K562 (cell line): ENCODE measurements at regions not wholly inside any gene's neighbourhood (a gene's known extent, or its start where the extent isn't known, plus 50 kb on each side); places are given as distances from the start of the nearest gene placed in this dataset.

Experiments used
- ATAC-seq: fragments of 200-7000 bp; cut with Tn5 transposase; 3 replicates; pipeline ENCODE4 v1.9.1; 2020; ENCODE audit warnings: moderate library complexity
- BruUV-seq: library from RNA; stranded (reverse); fragments of 400-500 nt; replicated peaks from 2 replicates; lab custom pipeline; 2021; lab: Mats Ljungman, UMichigan
- CTCF ChIA-PET: fragments of 300-600 bp; formaldehyde crosslinking; extraction: SDS; loops from one replicate; lab custom pipeline; 2021; ENCODE audit warnings: low intra/inter-chr PET ratio; lab: Yijun Ruan, JAX
- POLR2A ChIA-PET: fragments of 300-600, 350-650 bp; sonication (Branson Sonifier 250); formaldehyde crosslinking; extraction: SDS; loops from one replicate; lab custom pipeline; 2021; ENCODE audit warnings: antibody characterized with exemption, inconsistent platforms; lab: Yijun Ruan, JAX
- DNase-seq, 4 experiments: peaks; one replicate each; pipeline versions ENCODE4 v3.0.0 to v3.0.0-alpha.2; 2011 to 2018; ENCODE audit warnings: low spot score in 3 of 4, mixed read lengths in 3 of 4; ENCODE audit errors: extremely low read depth in 1 of 4
- FAIRE-seq: peaks from 2 replicates; lab custom pipeline; 2011; peaks lifted over from hg19 to GRCh38; lab: Jason Lieb, UNC
- H2AFZ ChIP-seq: 2 replicates; pipeline ENCODE4 v1.6.0; 2011; ENCODE audit warnings: low read depth, low read length, control low read depth, inconsistent platforms
- H3K27ac ChIP-seq: fragments of 200-600 bp; 3 replicates; pipeline ENCODE4 v1.8.0; 2011; ENCODE audit warnings: low read depth, mild to moderate bottlenecking, control low read depth, inconsistent platforms, low read length, moderate library complexity, mixed read lengths; ENCODE audit errors: extremely low read depth
- H3K27me3 ChIP-seq, 2 experiments: fragments of 300-600 bp in 1 of 2; 2 replicates in 1 of 2; 3 replicates in 1 of 2; pipeline versions ENCODE4 v1.6.0 to v1.8.0; 2011; ENCODE audit warnings: inconsistent platforms in 2 of 2, low read length in 2 of 2, mild to moderate bottlenecking in 1 of 2, mixed read lengths in 1 of 2, moderate library complexity in 1 of 2; ENCODE audit not compliant: control insufficient read depth in 2 of 2, insufficient read depth in 2 of 2
- H3K36me3 ChIP-seq: fragments of 300-600 bp; 3 replicates; pipeline ENCODE4 v1.8.0; 2011; ENCODE audit warnings: mild to moderate bottlenecking, low read length, inconsistent platforms; ENCODE audit not compliant: control insufficient read depth, insufficient read depth
- H3K4me1 ChIP-seq, 2 experiments: fragments of 200-600 bp in 1 of 2; replicated peaks in 1 of 2; 2 replicates in 1 of 2; 3 replicates in 1 of 2; pipeline versions ENCODE4 v1.5.1 to v1.8.0; 2011; ENCODE audit warnings: inconsistent platforms in 2 of 2, low read length in 2 of 2, mild to moderate bottlenecking in 1 of 2, mixed read lengths in 1 of 2, moderate library complexity in 1 of 2; ENCODE audit not compliant: control insufficient read depth in 2 of 2, insufficient read depth in 2 of 2
- H3K4me2 ChIP-seq: 2 replicates; pipeline ENCODE4 v1.6.1; 2011; ENCODE audit warnings: low read length, control low read depth, inconsistent platforms, mixed read lengths; ENCODE audit not compliant: insufficient read depth
- H3K4me3 ChIP-seq: fragments of 200-600 bp; sonication (generic), shearing (Covaris generic); 2 replicates; pipeline ENCODE4 v1.5.1; 2016; ENCODE audit warnings: control low read depth, inconsistent platforms
- H3K79me2 ChIP-seq: fragments of 200-600 bp; 3 replicates; pipeline ENCODE4 v1.8.0; 2011; ENCODE audit warnings: low read length, inconsistent platforms; ENCODE audit not compliant: control insufficient read depth, insufficient read depth
- H3K9ac ChIP-seq, 2 experiments: 2 replicates each; pipeline versions ENCODE4 v1.6.0 to v1.6.1; 2011; ENCODE audit warnings: low read depth in 2 of 2, low read length in 2 of 2, control low read depth in 1 of 2, inconsistent platforms in 1 of 2, mild to moderate bottlenecking in 1 of 2, mixed read lengths in 1 of 2; ENCODE audit not compliant: insufficient read depth in 1 of 2
- H3K9me1 ChIP-seq: one replicate; pipeline ENCODE4 v1.6.0; 2011; ENCODE audit warnings: inconsistent platforms, mild to moderate bottlenecking, low read length, moderate library complexity; ENCODE audit not compliant: control insufficient read depth, insufficient read depth
- H3K9me3 ChIP-seq: replicated peaks from 2 replicates; pipeline ENCODE4 v1.5.1; 2011; ENCODE audit warnings: low read depth, low read length, inconsistent platforms; ENCODE audit not compliant: control insufficient read depth, insufficient read depth
- H4K20me1 ChIP-seq: replicated peaks from 2 replicates; pipeline ENCODE4 v1.6.1; 2011; ENCODE audit warnings: low read length, inconsistent platforms, mixed read lengths; ENCODE audit not compliant: control insufficient read depth, insufficient read depth
- CBFA2T3 ChIP-seq: fragments of 450-650 bp; IDR thresholded peaks from 2 replicates; pipeline ENCODE4 v1.6.1; 2017
- CHCHD3 ChIP-seq: fragments of 250-450 bp; sonication (Bioruptor Pico); IDR thresholded peaks from 2 replicates; pipeline ENCODE4 v2.1.2; 2022; ENCODE audit warnings: mild to moderate bottlenecking
- DPF2 ChIP-seq: fragments of 450-650 bp; IDR thresholded peaks from 2 replicates; pipeline ENCODE4 v1.6.1; 2016
- HES1 ChIP-seq: fragments of 450-650 bp; IDR thresholded peaks from 2 replicates; pipeline ENCODE4 v1.6.1; 2016; ENCODE audit warnings: low read depth, mild to moderate bottlenecking, moderate library complexity
- HNRNPL ChIP-seq: fragments of 200-400 bp; formaldehyde crosslinking; IDR thresholded peaks from 2 replicates; pipeline ENCODE4 v1.6.1; 2017; ENCODE audit warnings: low read depth, mild to moderate bottlenecking, low read length
- SAFB ChIP-seq: fragments of 200-400 bp; formaldehyde crosslinking; IDR thresholded peaks from 2 replicates; pipeline ENCODE4 v1.6.1; 2017; ENCODE audit warnings: low read depth, low read length, borderline replicate concordance
- ZBTB40 ChIP-seq, 2 experiments: fragments of 450-650 bp in 1 of 2; sonication (generic) in 1 of 2; formaldehyde crosslinking in 1 of 2; IDR thresholded peaks; 2 replicates each; pipeline versions ENCODE4 v1.7.1 to v1.9.0; 2016 to 2022; ENCODE audit warnings: inconsistent platforms in 1 of 2, mild to moderate bottlenecking in 1 of 2, missing genetic modification reagents in 1 of 2
- ZNF124 ChIP-seq: sonication (generic); formaldehyde crosslinking; IDR thresholded peaks from 2 replicates; pipeline ENCODE4 v1.8.1; 2022; ENCODE audit warnings: missing genetic modification reagents
- ZNF165 ChIP-seq: fragments of 250-450 bp; sonication (Bioruptor Pico); IDR thresholded peaks from 2 replicates; pipeline ENCODE4 v1.4.0; 2020; ENCODE audit warnings: borderline replicate concordance
- ZNF584 ChIP-seq: fragments of 200-800 bp; sonication (Bioruptor generic); IDR thresholded peaks from 2 replicates; pipeline ENCODE4 v1.6.1; 2016; ENCODE audit warnings: low read depth, mild to moderate bottlenecking, missing genetic modification characterization, missing compliant biosample characterization
- ZSCAN29 ChIP-seq: fragments of 450-650 bp; IDR thresholded peaks from 2 replicates; pipeline ENCODE4 v1.6.1; 2017
- WGBS: fragments of 100-300 bp; shearing (Covaris generic); methylation state at CpG from one replicate; pipeline ENCODE4 v1.1.6; 2016; ENCODE audit warnings: low coverage, mixed read lengths; ENCODE audit not compliant: insufficient coverage; ENCODE audit errors: missing lambda C conversion rate; 5-methylcytosine and 5-hydroxymethylcytosine counted together
- in situ Hi-C: fragments of 300-500 bp; cut with MboI; formaldehyde crosslinking; loops from 4 replicates; pipeline ENCODE4 v1.15.0; 2018; ENCODE audit warnings: inconsistent platforms, mixed read lengths
- intact Hi-C: fragments of 100-400 bp; cut with micrococcal nuclease; formaldehyde crosslinking; loops from 2 replicates; pipeline ENCODE4 v1.14.2; 2022
- TF ChIP-seq, protein P1 (sequence below): fragments of 450-650 bp; conservative IDR thresholded peaks from 2 replicates; pipeline ENCODE4 v1.6.1; 2016; ENCODE audit warnings: missing genetic modification characterization, low read depth, mild to moderate bottlenecking, control low read depth, missing compliant biosample characterization

GRCh38 chr6:12546410-12547002, 170.1 kb upstream of the PHACTR1 start:
- ChIA-PET CTCF (no interaction called here), POLR2A (no interaction called here)
- H2AFZ ChIP-seq: no peak overlapping the region
- no peak for DNase-seq
- in situ Hi-C loops (no loop called here), intact Hi-C loops (no loop called here)
- H3K9me1 ChIP-seq: no peaks in the 10 kb centered on the region
- ATAC-seq: no peak
- H3K4me2 ChIP-seq: no peak overlapping the region
- WGBS: 1% methylated on average over 4 of the region's 4 CpGs
- no peaks in the 10 kb centered on the region for H3K79me2 ChIP-seq
- no peak overlapping the region for H3K27ac ChIP-seq
- no peaks in the 10 kb centered on the region for H3K36me3 ChIP-seq
- no peaks in the 10 kb centered on the region for H3K9me3 ChIP-seq
- BruUV-seq: no TSS peak
- H3K4me3 ChIP-seq: no peak overlapping the region
- H3K27me3 ChIP-seq: no peaks in the 10 kb centered on the region
- FAIRE-seq: no peak
- no peaks in the 10 kb centered on the region for H3K4me1 ChIP-seq
- H4K20me1 ChIP-seq: no peaks in the 10 kb centered on the region
- H3K9ac ChIP-seq: no peak overlapping the region
- TF ChIP-seq CHCHD3 (CRISPR knock-in tag) (no peak), HES1 (no peak), ZBTB40 (IDR thresholded peaks at IDR 0.05) (no peak), ZBTB40 (CRISPR knock-in tag; IDR thresholded peaks at IDR 0.05) (no peak), SAFB (no peak), HNRNPL (no peak), DPF2 (no peak), ZNF124 (no peak), ZNF165 (CRISPR knock-in tag) (no peak), ZSCAN29 (no peak), ZNF584 (CRISPR knock-in tag) (no peak), CBFA2T3 (no peak)
- TF ChIP-seq, protein P1, sequence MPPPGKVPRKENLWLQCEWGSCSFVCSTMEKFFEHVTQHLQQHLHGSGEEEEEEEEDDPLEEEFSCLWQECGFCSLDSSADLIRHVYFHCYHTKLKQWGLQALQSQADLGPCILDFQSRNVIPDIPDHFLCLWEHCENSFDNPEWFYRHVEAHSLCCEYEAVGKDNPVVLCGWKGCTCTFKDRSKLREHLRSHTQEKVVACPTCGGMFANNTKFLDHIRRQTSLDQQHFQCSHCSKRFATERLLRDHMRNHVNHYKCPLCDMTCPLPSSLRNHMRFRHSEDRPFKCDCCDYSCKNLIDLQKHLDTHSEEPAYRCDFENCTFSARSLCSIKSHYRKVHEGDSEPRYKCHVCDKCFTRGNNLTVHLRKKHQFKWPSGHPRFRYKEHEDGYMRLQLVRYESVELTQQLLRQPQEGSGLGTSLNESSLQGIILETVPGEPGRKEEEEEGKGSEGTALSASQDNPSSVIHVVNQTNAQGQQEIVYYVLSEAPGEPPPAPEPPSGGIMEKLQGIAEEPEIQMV: no peak
